Hematopoietic multipotent progenitor cell treated with erythropoietin and hydrocortisone succinate and interleukin-3 and kit ligand, for 6 days (in vitro differentiated cells): ENCODE measurements at regions not wholly inside any gene's neighbourhood (a gene's known extent, or its start where the extent isn't known, plus 50 kb on each side); places are given as distances from the start of the nearest gene placed in this dataset.

Experiments
- DNase-seq: peaks from one replicate; pipeline ENCODE4 v3.0.0-alpha.2; 2015

DNA sequence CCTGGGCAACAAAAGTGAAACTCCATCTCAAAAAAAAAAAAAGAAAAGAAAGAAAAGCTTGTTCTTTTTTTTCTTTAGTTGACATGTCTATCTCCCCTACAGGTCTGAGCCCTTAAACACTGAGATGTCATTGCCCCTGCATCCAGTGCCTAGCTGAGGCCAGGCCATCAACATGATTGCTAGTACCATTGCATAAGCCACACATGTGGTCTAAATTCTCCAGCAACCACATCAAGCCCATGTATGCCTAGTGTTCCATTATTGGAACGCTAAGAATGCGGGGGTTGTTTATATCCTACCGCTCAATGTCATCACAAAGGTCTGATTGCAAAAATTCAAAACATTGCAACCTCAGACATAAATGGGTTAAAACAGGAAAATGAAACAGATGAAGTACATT is 62.7 kb downstream of the NPTX2 start:
- DNase-seq: no peak

DNA sequence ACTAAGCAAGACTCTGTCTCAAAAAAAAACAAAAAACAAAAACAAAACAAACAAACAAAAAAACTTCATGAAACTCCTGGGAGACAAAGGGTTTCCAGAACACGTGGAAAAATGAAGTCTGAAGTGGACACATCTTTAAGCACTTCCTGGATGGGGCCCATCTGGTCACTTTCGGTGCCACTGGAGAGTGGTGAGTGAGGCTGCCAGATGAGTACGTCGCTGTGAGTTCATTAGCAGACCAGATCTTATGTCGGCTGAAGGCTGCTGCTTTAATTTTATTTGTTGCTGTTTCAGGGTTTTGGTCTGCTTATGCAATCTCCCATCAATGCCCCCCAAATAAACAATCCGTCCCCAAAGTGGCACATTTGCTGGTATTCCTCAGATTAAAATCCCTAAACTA is 64.4 kb downstream of the NPTX2 start:
- DNase-seq: no peak

DNA sequence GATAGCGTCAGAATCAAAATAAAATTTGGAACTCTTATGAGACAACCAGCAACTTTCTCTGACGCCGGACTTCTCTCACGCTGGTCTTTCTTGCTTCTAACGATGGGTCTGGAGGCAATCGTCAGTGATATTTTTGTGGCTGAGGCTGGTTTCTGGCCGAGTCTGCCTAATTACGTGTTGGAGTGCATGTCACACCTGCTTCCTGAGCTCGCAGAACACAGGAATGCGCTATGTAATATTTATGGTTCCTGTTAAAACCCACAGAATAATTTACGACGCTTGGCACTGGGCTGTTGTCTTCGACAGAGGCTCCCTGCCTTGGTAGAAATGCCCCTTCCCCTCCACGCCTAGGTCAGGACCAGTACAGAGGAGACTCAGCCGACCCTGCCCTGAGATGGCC is 64.9 kb downstream of the NPTX2 start:
- DNase-seq: peak; percentile 8

GRCh38 chr7:98683514-98683913 is 66.4 kb downstream of the NPTX2 start:
- DNase-seq: no peak

DNA sequence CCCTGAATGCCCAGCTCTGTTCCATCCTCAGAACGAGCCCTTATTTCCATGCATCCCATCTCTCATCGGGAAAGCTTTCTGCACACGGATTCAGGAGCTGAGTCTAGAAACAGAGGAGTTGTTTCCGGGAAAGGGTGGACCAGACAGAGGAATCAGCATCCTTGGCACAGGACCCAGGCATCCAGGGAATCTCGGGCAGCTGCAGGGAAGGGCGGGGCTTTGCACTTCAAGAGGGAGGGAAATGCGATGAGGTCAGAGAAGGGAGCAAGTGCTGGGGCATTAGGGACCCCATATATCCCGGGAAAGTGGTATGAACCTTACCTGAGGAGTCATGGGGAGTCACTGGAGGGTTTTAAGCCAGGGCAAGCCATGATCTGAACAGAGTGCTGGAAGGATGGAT is 68.5 kb downstream of the NPTX2 start:
- DNase-seq: no peak

- DNase-seq: no peak
These were observed 69.5 kb downstream of the NPTX2 start for GRCh38 chr7:98686466-98687080.

- no peak for DNase-seq
These were observed 70.1 kb downstream of the NPTX2 start for GRCh38 chr7:98687111-98687751.

DNA sequence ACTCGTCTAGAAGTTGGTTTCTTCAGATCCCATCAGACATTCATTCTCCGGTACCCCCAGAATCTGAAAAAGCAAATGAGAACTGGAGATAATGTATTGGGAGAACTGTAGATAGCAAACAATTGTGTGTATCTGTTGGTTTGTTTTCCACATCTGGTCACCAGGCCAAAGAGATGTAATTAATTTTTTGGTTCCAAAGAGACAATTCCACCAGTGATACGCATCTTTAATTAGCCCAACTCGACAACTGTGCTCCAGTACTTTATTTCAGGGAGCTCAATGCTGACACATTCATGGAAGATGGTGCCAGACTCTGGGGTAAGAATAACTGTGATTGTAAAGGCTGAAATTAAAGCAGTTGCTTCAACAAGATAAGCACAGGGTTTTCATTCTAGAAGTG is 74.5 kb downstream of the NPTX2 start:
- no peak for DNase-seq

DNA sequence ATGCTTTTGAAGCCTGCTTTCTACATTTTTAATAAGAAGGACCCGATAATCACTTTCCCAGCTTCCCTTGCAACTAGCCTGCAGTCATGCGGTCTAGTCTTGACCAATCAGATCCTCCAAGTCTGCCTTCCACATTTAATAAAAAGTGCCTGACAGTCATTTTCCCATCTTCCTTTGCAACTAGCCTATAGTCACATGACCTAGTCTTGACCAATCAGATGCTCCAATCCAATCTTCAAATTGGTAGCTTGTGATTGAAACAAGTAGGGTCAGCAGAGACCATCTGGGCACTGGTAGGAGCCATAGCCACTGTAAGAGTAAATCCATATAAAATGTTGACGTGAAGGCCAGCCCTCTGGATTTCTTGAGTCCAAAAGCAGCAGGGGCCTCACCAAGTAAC is 80.0 kb downstream of the NPTX2 start:
- no peak for DNase-seq

GRCh38 chr7:98697485-98698240 is 80.6 kb downstream of the NPTX2 start:
- DNase-seq: no peak

DNA sequence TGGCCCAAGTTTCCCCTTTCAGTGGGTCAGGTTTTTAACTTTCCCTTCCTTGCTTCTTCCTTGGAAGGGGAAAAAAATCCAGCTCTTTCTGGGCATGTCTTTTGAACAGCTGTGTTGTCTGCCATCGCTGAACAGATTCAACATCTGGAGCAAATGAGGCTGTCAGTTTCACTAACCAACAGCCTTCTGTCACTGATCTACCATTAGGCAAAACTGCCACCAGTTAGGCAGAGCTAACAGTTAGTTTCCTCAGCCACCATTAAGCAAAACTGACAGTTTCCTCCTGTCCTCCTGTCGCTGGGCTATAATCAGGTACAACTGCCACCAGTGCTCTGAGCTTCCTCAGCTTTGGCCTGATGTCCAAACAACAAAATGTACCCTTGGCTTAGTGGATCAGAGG is 81.9 kb downstream of the NPTX2 start:
- no peak for DNase-seq

DNA sequence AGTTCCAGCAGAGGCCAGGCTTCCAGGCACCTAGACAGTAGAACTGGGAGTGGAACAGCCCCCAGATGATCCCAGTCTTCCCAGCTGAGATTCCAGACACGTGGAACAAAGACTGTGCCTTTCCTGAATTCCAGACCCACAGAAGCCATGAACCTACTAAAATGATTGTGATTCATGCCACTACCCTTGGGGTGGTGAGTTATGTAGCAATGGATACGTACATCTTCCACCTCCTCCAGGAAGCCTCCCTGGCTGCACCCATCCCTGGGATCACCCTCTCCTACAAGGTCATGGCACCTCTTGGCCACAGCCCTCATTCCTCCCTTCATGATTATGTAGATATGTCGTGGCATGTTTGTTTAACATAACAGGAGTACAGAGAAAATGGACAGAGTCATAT is 83.4 kb downstream of the NPTX2 start:
- no peak for DNase-seq

DNA sequence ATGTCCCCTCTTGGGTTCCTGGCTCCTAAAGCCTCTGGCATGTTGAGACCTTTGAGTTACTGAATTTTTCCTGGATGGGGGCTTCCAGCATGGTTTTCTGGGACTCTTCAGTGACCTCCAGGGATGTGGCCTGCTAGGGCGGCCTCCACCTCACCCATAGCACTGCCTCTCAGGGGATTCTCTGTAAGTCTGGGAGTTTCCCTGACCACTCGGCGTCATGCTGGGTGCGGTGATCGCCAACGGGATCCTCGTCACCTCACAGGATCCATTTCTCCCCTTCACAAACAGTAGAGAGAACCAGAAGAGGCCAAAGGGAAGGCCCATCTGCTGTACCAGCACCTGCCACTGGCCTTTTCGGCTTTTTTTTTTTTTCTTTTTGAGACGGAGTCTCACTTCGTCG is 84.3 kb downstream of the NPTX2 start:
- DNase-seq: no peak

DNA sequence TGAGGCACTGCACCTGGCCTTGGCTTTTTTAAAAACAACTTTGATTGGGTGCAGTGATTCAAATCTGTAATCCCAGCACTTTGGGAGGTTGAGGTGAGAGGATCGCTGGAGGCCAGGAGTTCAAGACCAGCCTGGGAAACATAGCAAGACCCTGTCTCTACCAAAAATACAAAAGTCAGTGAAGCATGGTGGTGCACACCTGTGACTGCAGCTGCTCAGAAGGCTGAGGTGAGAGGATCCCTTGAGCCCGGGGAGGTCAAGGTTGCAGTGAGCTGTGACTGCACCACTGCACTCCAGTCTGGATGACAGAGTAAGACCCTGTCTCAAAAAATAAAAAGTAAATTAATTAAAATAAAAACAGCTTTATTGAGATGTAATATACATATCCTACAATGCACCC is 84.9 kb downstream of the NPTX2 start:
- DNase-seq: no peak

DNA sequence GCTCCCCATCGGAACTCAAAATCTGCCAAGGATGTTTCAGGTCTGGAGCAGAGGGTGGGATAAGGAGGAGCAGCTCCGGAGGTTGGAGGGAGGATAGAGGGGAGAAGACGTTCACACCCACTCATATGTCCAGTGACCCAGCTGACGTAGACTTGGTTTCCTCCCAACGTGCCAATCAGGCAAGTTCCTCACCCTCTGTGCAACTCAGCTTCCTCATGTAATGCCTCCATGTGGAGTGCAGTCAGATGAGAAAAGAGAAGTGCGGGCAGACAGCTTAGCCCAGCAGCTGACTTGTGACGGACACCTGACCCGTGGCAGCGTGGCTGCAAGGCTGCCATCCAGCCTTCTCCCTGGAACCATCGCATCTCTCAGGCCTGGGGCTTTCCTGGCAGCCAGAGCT is 86.8 kb downstream of the NPTX2 start:
- no peak for DNase-seq

DNA sequence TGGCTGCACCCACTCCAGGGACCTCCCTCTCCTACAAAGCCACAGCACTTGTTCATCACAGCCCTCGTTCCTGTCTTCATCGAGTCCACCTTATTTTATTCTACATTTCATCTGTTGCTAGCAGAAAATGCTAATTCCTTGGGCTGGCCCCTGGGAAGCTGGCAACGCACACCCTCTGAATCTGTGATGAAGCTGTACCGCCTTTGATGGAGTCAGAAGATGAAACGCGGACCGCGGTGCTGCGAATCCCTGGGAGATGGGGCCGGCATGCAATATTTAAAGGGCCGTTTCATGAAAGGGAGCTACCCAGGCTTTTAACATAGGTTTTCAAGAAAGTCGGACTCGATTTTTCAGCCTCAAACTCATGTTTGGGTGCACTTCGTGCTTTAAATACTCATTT is 88.5 kb downstream of the NPTX2 start:
- no peak for DNase-seq

DNA sequence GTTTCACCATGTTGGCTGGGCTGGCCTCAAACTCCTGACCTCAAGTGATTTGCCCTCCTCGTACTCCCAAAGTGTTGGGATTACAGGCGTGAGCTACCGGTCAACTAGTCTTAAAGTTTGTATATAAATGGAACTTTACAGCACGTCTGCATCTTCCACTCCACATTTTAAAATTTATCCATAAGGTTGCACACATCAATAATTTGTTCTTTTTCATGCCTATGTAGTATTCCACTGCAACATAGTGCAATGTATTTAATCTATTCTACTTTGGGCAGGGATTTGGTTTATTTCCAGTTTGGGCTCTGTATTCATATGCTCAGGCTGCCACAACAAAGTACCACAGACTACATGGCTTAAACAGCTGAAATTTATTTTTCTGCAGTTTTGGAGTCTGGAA is 90.0 kb downstream of the NPTX2 start:
- no peak for DNase-seq

GRCh38 chr7:98711945-98712344 is 94.9 kb downstream of the NPTX2 start:
- no peak for DNase-seq

- DNase-seq: no peak
These were observed 96.2 kb downstream of the NPTX2 start for GRCh38 chr7:98713165-98713810.

- no peak for DNase-seq
These were observed 102.3 kb downstream of the NPTX2 start for GRCh38 chr7:98719396-98719795.

GRCh38 chr7:98722402-98722801 is 105.3 kb downstream of the NPTX2 start:
- no peak for DNase-seq

DNA sequence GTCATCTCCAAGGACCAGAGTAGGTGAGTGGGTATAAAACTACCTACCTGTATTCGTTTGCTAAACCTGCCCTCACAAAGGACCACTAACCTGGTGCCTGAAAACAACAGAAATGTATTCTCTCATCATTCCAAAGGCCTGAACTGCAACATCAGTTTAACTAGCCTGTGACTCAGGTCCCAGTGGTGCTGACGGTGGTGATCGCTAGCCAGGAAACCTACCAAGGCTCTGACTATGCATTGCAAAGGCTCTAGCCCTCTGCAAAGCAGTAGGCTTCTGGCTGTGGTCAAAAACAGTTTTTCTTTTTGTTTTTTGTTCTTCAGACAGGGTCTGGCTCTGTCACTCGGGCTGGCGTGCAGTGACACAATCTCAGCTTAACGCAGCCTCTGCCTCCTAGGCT is 107.5 kb downstream of the NPTX2 start:
- DNase-seq: no peak

DNA sequence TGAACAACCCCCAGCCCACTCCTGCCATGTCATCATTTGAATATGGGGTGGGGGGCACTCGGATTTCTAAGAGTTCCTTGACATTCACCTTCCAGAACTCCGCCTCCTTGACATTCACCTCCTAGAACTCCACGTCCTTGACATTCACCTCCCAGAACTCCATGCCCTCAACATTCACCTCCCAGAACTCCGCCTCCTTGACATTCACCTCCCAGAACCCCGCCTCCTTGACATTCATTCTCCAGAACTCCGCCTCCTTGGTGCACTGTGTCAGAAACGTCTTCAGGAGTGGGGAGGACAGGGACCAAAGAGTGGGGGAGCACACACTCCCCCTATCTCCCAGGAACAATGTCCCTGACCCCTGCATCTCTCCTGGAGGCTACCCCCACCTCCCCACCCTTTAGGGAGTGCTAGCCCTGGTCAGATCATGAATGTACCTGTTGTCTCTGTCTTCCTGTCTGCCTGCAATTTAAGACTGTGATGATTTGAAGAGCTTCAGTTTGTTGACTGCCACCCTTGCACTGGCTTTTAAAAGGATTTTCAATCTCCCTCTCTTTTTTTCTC is 110.1 kb downstream of the NPTX2 start:
- no peak for DNase-seq

DNA sequence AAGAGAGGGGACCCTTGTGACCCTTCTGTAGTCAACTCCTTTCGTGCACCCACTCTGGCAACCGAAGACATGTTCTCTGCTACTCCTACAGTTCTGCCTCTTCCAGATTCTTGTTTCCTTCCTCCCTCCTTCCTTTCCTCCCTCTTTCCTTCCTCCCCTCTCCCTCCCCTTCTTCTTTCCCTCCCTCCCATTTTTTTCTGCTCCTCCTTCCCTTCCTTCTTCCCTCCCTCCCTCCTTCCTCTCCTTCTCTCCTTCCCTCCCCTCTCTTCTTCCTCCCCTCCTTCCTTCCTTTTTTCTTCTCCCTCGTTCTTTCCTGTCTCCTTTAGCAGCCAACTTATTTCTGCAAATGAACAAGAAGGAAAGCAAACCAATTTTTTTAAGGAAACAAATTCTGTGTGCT is 111.5 kb downstream of the NPTX2 start:
- no peak for DNase-seq
